Thoracic aorta (tissue), 2 donors: ENCODE measurements at regions not wholly inside any gene's neighbourhood (a gene's known extent, or its start where the extent isn't known, plus 50 kb on each side); places are given as distances from the start of the nearest gene placed in this dataset.

Experiments
- ATAC-seq: fragments of 150-250 bp; one replicate; pipeline ENCODE4 v1.8.0; 2017; ENCODE audit warnings: low read depth; ENCODE audit not compliant: insufficient number of reproducible peaks, low FRiP score
- DNase-seq: peaks from one replicate; pipeline ENCODE4 v3.0.0-alpha.2; 2020; ENCODE audit warnings: low spot score
- H3K27ac ChIP-seq, 2 donors: fragments of 200-600 bp; sonication (generic); 1 replicate in 1 of 2; 2 replicates in 1 of 2; pipeline ENCODE4 v1.5.1; 2016; ENCODE audit warnings: mild to moderate bottlenecking in 2 of 2, moderate library complexity in 2 of 2
- H3K27me3 ChIP-seq: fragments of 200-600 bp; sonication (generic); replicated peaks from 2 replicates; pipeline ENCODE4 v1.6.0; 2016; ENCODE audit warnings: mild to moderate bottlenecking; ENCODE audit not compliant: insufficient read depth
- H3K36me3 ChIP-seq: fragments of 200-600 bp; sonication (generic); one replicate; pipeline ENCODE4 v1.5.1; 2016
- H3K4me1 ChIP-seq, 2 donors: fragments of 200-600 bp; sonication (generic); 1 replicate in 1 of 2; 2 replicates in 1 of 2; pipeline versions ENCODE4 v1.5.1 to v1.6.0; 2016; ENCODE audit warnings: low read depth in 2 of 2, mild to moderate bottlenecking in 1 of 2; ENCODE audit not compliant: control insufficient read depth in 1 of 2
- H3K4me3 ChIP-seq: fragments of 200-600 bp; sonication (generic); 2 replicates; pipeline ENCODE4 v1.5.1; 2016; ENCODE audit warnings: mild to moderate bottlenecking
- H3K9me3 ChIP-seq: fragments of 200-600 bp; sonication (generic); 2 replicates; pipeline ENCODE4 v1.5.1; 2016
- TF ChIP-seq, protein P1 (sequence below): fragments of 200-600 bp; sonication (generic); IDR thresholded peaks from one replicate; pipeline ENCODE4 v1.5.1; 2019; ENCODE audit warnings: antibody characterized with exemption

DNA sequence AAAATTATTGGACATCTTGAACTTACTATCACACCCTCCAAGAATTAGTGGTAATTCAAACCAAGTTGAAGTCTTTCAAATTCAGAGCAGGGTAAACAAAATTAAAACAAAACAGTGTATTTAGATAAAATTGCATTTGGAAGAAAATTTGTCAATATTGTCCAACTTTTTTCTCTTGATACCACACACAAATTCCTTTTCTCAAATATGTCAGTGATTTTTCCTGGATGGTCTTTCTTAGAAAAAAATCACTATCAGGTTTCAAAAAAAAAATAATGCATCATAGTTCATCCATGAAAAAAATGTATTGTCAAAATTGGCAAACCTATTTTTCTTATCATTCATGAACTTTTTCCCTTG is 667.1 kb downstream of the TENT5A start:
- TF ChIP-seq, protein P1, sequence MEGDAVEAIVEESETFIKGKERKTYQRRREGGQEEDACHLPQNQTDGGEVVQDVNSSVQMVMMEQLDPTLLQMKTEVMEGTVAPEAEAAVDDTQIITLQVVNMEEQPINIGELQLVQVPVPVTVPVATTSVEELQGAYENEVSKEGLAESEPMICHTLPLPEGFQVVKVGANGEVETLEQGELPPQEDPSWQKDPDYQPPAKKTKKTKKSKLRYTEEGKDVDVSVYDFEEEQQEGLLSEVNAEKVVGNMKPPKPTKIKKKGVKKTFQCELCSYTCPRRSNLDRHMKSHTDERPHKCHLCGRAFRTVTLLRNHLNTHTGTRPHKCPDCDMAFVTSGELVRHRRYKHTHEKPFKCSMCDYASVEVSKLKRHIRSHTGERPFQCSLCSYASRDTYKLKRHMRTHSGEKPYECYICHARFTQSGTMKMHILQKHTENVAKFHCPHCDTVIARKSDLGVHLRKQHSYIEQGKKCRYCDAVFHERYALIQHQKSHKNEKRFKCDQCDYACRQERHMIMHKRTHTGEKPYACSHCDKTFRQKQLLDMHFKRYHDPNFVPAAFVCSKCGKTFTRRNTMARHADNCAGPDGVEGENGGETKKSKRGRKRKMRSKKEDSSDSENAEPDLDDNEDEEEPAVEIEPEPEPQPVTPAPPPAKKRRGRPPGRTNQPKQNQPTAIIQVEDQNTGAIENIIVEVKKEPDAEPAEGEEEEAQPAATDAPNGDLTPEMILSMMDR = no peak
- Histone ChIP-seq H3K4me1 (peaks cover 0 to 11% of the 10 kb centered on the region in 2 donors), H3K27me3 (no peaks in the 10 kb centered on the region), H3K27ac (no peak overlapping the region), H3K4me3 (no peak overlapping the region), H3K9me3 (no peaks in the 10 kb centered on the region), H3K36me3 (no peaks in the 10 kb centered on the region)
- ATAC-seq = no peak
- DNase-seq = no peak

- DNase-seq (no peak), ATAC-seq (no peak)
- Histone ChIP-seq H3K27me3 (no peaks in the 10 kb centered on the region), H3K27ac (no peak overlapping the region), H3K4me3 (no peak overlapping the region), H3K36me3 (no peaks in the 10 kb centered on the region), H3K4me1 (peaks cover 0 to 11% of the 10 kb centered on the region in 2 donors), H3K9me3 (no peaks in the 10 kb centered on the region)
- TF ChIP-seq, protein P1 = no peak
Measured at GRCh38 chr6:81084776-81085430, 667.6 kb downstream of the TENT5A start.

- Histone ChIP-seq H3K4me3 (no peak overlapping the region), H3K27me3 (no peaks in the 10 kb centered on the region), H3K4me1 (no peaks in the 10 kb centered on the region), H3K27ac (no peak overlapping the region), H3K36me3 (no peaks in the 10 kb centered on the region), H3K9me3 (no peaks in the 10 kb centered on the region)
- TF ChIP-seq, protein P1 = no peak
- DNase-seq = no peak
- no peak for ATAC-seq
Measured at GRCh38 chr6:81075974-81076373, 676.5 kb downstream of the TENT5A start.

GRCh38 chr6:81073318-81073717 is 679.2 kb downstream of the TENT5A start:
- Histone ChIP-seq H3K27ac (no peak overlapping the region), H3K27me3 (no peaks in the 10 kb centered on the region), H3K9me3 (no peaks in the 10 kb centered on the region), H3K36me3 (no peaks in the 10 kb centered on the region), H3K4me3 (no peak overlapping the region), H3K4me1 (no peaks in the 10 kb centered on the region)
- DNase-seq (no peak), ATAC-seq (no peak)
- TF ChIP-seq, protein P1 = no peak

GRCh38 chr6:81071121-81071520 is 681.4 kb downstream of the TENT5A start:
- no peaks in the 10 kb centered on the region for H3K4me1 ChIP-seq
- ATAC-seq = no peak
- TF ChIP-seq, protein P1 = no peak
- no peaks in the 10 kb centered on the region for H3K36me3 ChIP-seq
- DNase-seq = no peak
- no peak overlapping the region for H3K4me3 ChIP-seq
- no peaks in the 10 kb centered on the region for H3K27me3 ChIP-seq
- H3K9me3 ChIP-seq = no peaks in the 10 kb centered on the region
- H3K27ac ChIP-seq = no peak overlapping the region
